Mesenchymal stem cell (in vitro differentiated cells and primary cell): ENCODE measurements at regions not wholly inside any gene's neighbourhood (a gene's known extent, or its start where the extent isn't known, plus 50 kb on each side); places are given as distances from the start of the nearest gene placed in this dataset.

ENCODE experiments used
- DNase-seq: peaks from one replicate; pipeline ENCODE4 v3.0.0-alpha.2; 2013
- H2AFZ ChIP-seq: one replicate; pipeline ENCODE4 v1.6.1; 2013; ENCODE audit warnings: low read depth, mild to moderate bottlenecking, control low read depth, inconsistent platforms, low read length, moderate library complexity
- H2AK5ac ChIP-seq: 2 replicates; pipeline ENCODE4 v1.6.1; 2013; ENCODE audit warnings: low read length, moderate library complexity, mild to moderate bottlenecking, inconsistent platforms; ENCODE audit not compliant: severe bottlenecking
- H2BK120ac ChIP-seq: one replicate; pipeline ENCODE4 v1.6.1; 2013; ENCODE audit warnings: low read depth, mild to moderate bottlenecking, inconsistent platforms, low read length, moderate library complexity
- H2BK12ac ChIP-seq, 2 experiments: one replicate each; pipeline ENCODE4 v1.6.1; 2013; ENCODE audit warnings: inconsistent platforms in 2 of 2, low read length in 2 of 2, mild to moderate bottlenecking in 2 of 2, moderate library complexity in 2 of 2, control low read depth in 1 of 2
- H2BK15ac ChIP-seq: one replicate; pipeline ENCODE4 v1.6.1; 2013; ENCODE audit warnings: mild to moderate bottlenecking, low read depth, inconsistent platforms; ENCODE audit not compliant: poor library complexity, severe bottlenecking
- H2BK5ac ChIP-seq: 2 replicates; pipeline ENCODE4 v1.6.1; 2013; ENCODE audit warnings: low read depth, mild to moderate bottlenecking, low read length, control low read depth, inconsistent platforms; ENCODE audit not compliant: poor library complexity, severe bottlenecking
- H3K14ac ChIP-seq, 2 experiments: one replicate each; pipeline ENCODE4 v1.6.1; 2013; ENCODE audit warnings: inconsistent platforms in 2 of 2, low read length in 2 of 2, control low read depth in 1 of 2, mild to moderate bottlenecking in 1 of 2, moderate library complexity in 1 of 2
- H3K18ac ChIP-seq, 2 experiments: one replicate each; pipeline ENCODE4 v1.6.1; 2013; ENCODE audit warnings: inconsistent platforms in 2 of 2, low read length in 2 of 2, control low read depth in 1 of 2, low read depth in 1 of 2, mild to moderate bottlenecking in 1 of 2
- H3K23ac ChIP-seq, 2 experiments: one replicate each; pipeline ENCODE4 v1.6.1; 2013; ENCODE audit warnings: inconsistent platforms in 2 of 2, low read length in 2 of 2, mild to moderate bottlenecking in 2 of 2, moderate library complexity in 2 of 2, control low read depth in 1 of 2
- H3K27ac ChIP-seq: 2 replicates; pipeline ENCODE4 v1.5.1; 2013; ENCODE audit warnings: mild to moderate bottlenecking, moderate library complexity, low read length, control low read depth, inconsistent platforms; ENCODE audit not compliant: poor library complexity, severe bottlenecking
- H3K27me3 ChIP-seq, 2 experiments: 2 replicates each; pipeline versions ENCODE4 v1.6.1 to v1.7.0; 2013; ENCODE audit warnings: low read length in 2 of 2, mild to moderate bottlenecking in 2 of 2, moderate library complexity in 2 of 2, control low read depth in 1 of 2, inconsistent platforms in 1 of 2; ENCODE audit not compliant: control insufficient read depth in 1 of 2, insufficient read depth in 1 of 2
- H3K36me3 ChIP-seq, 2 experiments: 2 replicates each; pipeline versions ENCODE4 v1.6.1 to v1.7.0; 2013; ENCODE audit warnings: low read length in 2 of 2, control low read depth in 1 of 2, inconsistent platforms in 1 of 2, low read depth in 1 of 2, mild to moderate bottlenecking in 1 of 2; ENCODE audit not compliant: insufficient read depth in 2 of 2, control insufficient read depth in 1 of 2
- H3K4ac ChIP-seq, 2 experiments: one replicate each; pipeline ENCODE4 v1.6.1; 2013; ENCODE audit warnings: inconsistent platforms in 2 of 2, low read length in 2 of 2, mild to moderate bottlenecking in 2 of 2, moderate library complexity in 2 of 2, control low read depth in 1 of 2, low read depth in 1 of 2
- H3K4me1 ChIP-seq: 2 replicates; pipeline ENCODE4 v1.6.1; 2013; ENCODE audit warnings: low read depth, low read length, control low read depth; ENCODE audit not compliant: control insufficient read depth, insufficient read depth
- H3K4me2 ChIP-seq: 2 replicates; pipeline ENCODE4 v1.6.1; 2013; ENCODE audit warnings: low read length, mild to moderate bottlenecking, inconsistent platforms; ENCODE audit not compliant: poor library complexity, severe bottlenecking
- H3K4me3 ChIP-seq, 2 experiments: 2 replicates each; pipeline versions ENCODE4 v1.5.1 to v1.7.0; 2013; ENCODE audit warnings: low read length in 2 of 2, mild to moderate bottlenecking in 2 of 2, control low read depth in 1 of 2, low read depth in 1 of 2; ENCODE audit not compliant: insufficient read depth in 1 of 2
- H3K79me1 ChIP-seq: replicated peaks from 2 replicates; pipeline ENCODE4 v1.6.1; 2013; ENCODE audit warnings: mild to moderate bottlenecking, control low read depth, low read length, inconsistent platforms; ENCODE audit not compliant: poor library complexity, severe bottlenecking
- H3K9ac ChIP-seq: 2 replicates; pipeline ENCODE4 v1.7.0; 2013; ENCODE audit warnings: mild to moderate bottlenecking, low read length, moderate library complexity
- H3K9me3 ChIP-seq: 2 replicates; pipeline ENCODE4 v1.7.0; 2013; ENCODE audit warnings: mild to moderate bottlenecking, low read length; ENCODE audit not compliant: control insufficient read depth
- H4K8ac ChIP-seq: one replicate; pipeline ENCODE4 v1.6.1; 2013; ENCODE audit warnings: inconsistent platforms, mild to moderate bottlenecking, low read length, moderate library complexity
- H4K91ac ChIP-seq: one replicate; pipeline ENCODE4 v1.6.1; 2013; ENCODE audit warnings: mild to moderate bottlenecking, low read length, inconsistent platforms
- WGBS: methylation state at CpG from one replicate; pipeline ENCODE4 v1.1.7; 2013; ENCODE audit warnings: mixed read lengths; 5-methylcytosine and 5-hydroxymethylcytosine counted together

DNA sequence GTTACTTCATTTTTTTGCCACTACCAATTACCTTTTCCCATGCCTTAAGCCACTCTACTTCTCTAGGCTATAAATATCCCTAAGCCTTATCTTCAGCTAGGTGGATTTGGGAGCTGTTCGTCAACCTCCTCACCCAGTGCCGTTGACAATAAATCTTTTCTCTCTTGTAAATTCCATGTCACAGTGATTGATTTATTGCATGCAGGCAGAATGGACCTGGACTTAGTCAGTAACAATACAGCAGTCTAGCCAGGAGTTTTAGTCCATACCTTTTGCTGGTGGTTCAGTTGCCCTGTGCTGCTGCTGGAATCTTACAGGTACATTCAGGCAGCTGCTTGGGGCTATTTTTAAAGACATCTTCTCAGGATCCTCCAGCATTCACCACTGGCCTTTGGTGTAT lies 350.5 kb upstream of the NRG3 start:
- no peak overlapping the region for H3K4me2 ChIP-seq
- 72% methylated on average over 2 of the region's 2 CpGs for WGBS
- no peak overlapping the region for H2AFZ ChIP-seq
- no peak overlapping the region for H3K4ac ChIP-seq
- H3K4me3 ChIP-seq: no peak overlapping the region
- H3K9me3 ChIP-seq: peaks cover 14% of the 10 kb centered on the region
- H3K18ac ChIP-seq: no peak overlapping the region
- DNase-seq: no peak
- H3K27me3 ChIP-seq: no peaks in the 10 kb centered on the region
- no peak overlapping the region for H4K91ac ChIP-seq
- no peak overlapping the region for H3K9ac ChIP-seq
- H2BK12ac ChIP-seq: no peak overlapping the region
- no peak overlapping the region for H2BK15ac ChIP-seq
- H3K14ac ChIP-seq: no peak overlapping the region
- H3K79me1 ChIP-seq: no peaks in the 10 kb centered on the region
- H2BK120ac ChIP-seq: no peak overlapping the region
- H3K36me3 ChIP-seq: no peaks in the 10 kb centered on the region
- H2BK5ac ChIP-seq: no peak overlapping the region
- no peaks in the 10 kb centered on the region for H3K4me1 ChIP-seq
- no peak overlapping the region for H4K8ac ChIP-seq
- H2AK5ac ChIP-seq: no peak overlapping the region
- H3K23ac ChIP-seq: no peak overlapping the region
- no peak overlapping the region for H3K27ac ChIP-seq

DNA sequence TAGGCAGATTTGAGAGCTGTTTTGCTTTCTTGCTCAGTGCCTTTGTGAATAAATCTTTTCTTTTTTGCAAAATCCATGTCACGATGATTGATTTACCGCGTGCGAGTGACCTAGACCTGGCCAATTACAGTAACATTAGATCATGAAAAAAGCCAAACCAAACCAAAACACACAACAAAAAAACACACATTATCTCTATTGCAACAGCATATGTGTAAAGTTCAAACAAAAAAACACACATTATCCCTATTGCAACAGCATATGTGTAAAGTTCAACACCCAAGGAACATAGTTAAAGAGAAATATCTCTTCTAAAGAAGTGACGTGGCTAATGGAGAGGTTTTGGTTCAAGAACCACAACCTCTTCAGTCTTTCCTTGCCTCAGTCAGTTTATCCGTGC lies 342.6 kb upstream of the NRG3 start:
- Histone ChIP-seq H3K18ac (no peak overlapping the region), H3K23ac (no peak overlapping the region), H3K27ac (no peak overlapping the region), H3K9me3 (peaks cover 31% of the 10 kb centered on the region), H3K14ac (no peak overlapping the region), H2BK15ac (no peak overlapping the region), H3K4me1 (no peaks in the 10 kb centered on the region), H4K8ac (no peak overlapping the region), H3K4ac (no peak overlapping the region), H2AFZ (no peak overlapping the region), H3K36me3 (no peaks in the 10 kb centered on the region), H2BK5ac (no peak overlapping the region), H3K4me3 (no peak overlapping the region), H2AK5ac (no peak overlapping the region), H2BK12ac (no peak overlapping the region), H3K9ac (no peak overlapping the region), H3K4me2 (no peak overlapping the region), H3K27me3 (no peaks in the 10 kb centered on the region), H3K79me1 (no peaks in the 10 kb centered on the region), H2BK120ac (no peak overlapping the region), H4K91ac (no peak overlapping the region)
- WGBS: 95% methylated on average over 5 of the region's 6 CpGs
- no peak for DNase-seq

DNA sequence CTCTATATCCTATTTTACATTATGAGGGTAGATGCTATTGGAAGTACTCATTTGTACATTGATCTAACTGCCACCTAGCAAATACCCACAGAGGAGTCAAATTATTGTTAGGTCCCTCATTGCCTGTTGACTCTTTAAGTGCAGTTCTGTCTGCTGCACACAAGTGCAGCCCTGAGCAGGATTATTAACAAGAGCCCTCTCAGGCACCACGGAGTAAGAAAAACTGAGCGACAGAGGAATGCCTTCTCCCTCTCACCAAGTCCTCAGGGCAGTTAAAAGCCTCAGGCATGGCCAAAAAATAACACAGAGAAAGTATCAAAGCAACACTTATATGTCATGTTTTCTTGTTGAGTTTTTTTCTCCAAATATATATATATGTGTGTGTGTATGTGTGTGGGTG lies 340.0 kb upstream of the NRG3 start:
- Histone ChIP-seq H3K23ac (no peak overlapping the region), H3K36me3 (no peaks in the 10 kb centered on the region)

DNA sequence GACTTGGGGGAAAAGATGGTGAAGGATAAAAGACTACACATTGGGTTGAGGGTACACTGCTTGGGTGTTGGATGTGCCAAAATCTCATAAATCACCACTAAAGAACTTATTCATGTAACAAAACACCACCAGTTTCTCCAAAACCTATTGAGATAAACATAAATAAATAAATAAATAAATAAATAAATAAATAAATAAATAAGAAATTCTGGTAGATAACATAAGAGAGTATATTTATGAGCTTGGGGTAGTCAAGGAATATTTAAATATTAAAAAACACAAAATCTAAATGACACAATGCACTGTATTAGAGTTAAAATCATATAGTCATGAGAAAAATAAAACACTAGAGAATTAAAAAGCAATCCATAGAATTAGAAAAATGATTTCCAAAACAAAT lies 333.5 kb upstream of the NRG3 start:
- Histone ChIP-seq H3K4me2 (no peak overlapping the region), H3K27ac (no peak overlapping the region)

More for the DNA sequence above, 340.0 kb upstream of the NRG3 start:
- Histone ChIP-seq H3K4me3 (no peak overlapping the region), H3K4ac (no peak overlapping the region), H3K9ac (no peak overlapping the region), H3K4me2 (no peak overlapping the region), H2BK12ac (no peak overlapping the region), H3K4me1 (no peaks in the 10 kb centered on the region), H3K27me3 (no peaks in the 10 kb centered on the region), H3K9me3 (peaks cover 40% of the 10 kb centered on the region), H3K18ac (no peak overlapping the region), H2AK5ac (no peak overlapping the region), H4K91ac (no peak overlapping the region), H2BK15ac (no peak overlapping the region), H2AFZ (no peak overlapping the region), H3K27ac (no peak overlapping the region), H2BK5ac (no peak overlapping the region), H3K14ac (no peak overlapping the region), H4K8ac (no peak overlapping the region), H2BK120ac (no peak overlapping the region), H3K79me1 (no peaks in the 10 kb centered on the region)
- 67% methylated on average over 1 of the region's 2 CpGs for WGBS
- no peak for DNase-seq

More for the DNA sequence above, 333.5 kb upstream of the NRG3 start:
- H3K9ac ChIP-seq: no peak overlapping the region
- no peak overlapping the region for H2AK5ac ChIP-seq
- no peaks in the 10 kb centered on the region for H3K36me3 ChIP-seq
- H4K8ac ChIP-seq: no peak overlapping the region
- no peak overlapping the region for H2BK120ac ChIP-seq
- no peak overlapping the region for H3K14ac ChIP-seq
- peaks cover 25% of the 10 kb centered on the region for H3K9me3 ChIP-seq
- DNase-seq: no peak
- H2BK5ac ChIP-seq: no peak overlapping the region
- H3K23ac ChIP-seq: no peak overlapping the region
- H3K79me1 ChIP-seq: no peaks in the 10 kb centered on the region
- no peak overlapping the region for H3K18ac ChIP-seq
- no peak overlapping the region for H4K91ac ChIP-seq
- H3K4me1 ChIP-seq: no peaks in the 10 kb centered on the region
- no peak overlapping the region for H3K4ac ChIP-seq
- no peak overlapping the region for H3K4me3 ChIP-seq
- H3K27me3 ChIP-seq: no peaks in the 10 kb centered on the region
- no peak overlapping the region for H2BK12ac ChIP-seq
- H2BK15ac ChIP-seq: no peak overlapping the region
- no peak overlapping the region for H2AFZ ChIP-seq
